Fibroblast of pulmonary artery (primary cell): ENCODE measurements at regions not wholly inside any gene's neighbourhood (a gene's known extent, or its start where the extent isn't known, plus 50 kb on each side); places are given as distances from the start of the nearest gene placed in this dataset.

ENCODE experiments used
- DNase-seq: peaks from one replicate; pipeline ENCODE4 v3.0.0-alpha.2; 2010; ENCODE audit warnings: low read depth
- H3K4me3 ChIP-seq: replicated peaks from 2 replicates; pipeline ENCODE4 v1.5.1; 2011; ENCODE audit warnings: low read depth, mild to moderate bottlenecking, control low read depth, low read length, moderate library complexity
- TF ChIP-seq, protein P1 (sequence below): IDR thresholded peaks from 2 replicates; pipeline ENCODE4 v1.5.1; 2011; ENCODE audit warnings: mild to moderate bottlenecking, control low read depth, low read length, inconsistent platforms; ENCODE audit errors: missing control alignments

GRCh38 chr14:64649383-64649998, 54.7 kb upstream of the PLEKHG3 start:
- TF ChIP-seq, protein P1, sequence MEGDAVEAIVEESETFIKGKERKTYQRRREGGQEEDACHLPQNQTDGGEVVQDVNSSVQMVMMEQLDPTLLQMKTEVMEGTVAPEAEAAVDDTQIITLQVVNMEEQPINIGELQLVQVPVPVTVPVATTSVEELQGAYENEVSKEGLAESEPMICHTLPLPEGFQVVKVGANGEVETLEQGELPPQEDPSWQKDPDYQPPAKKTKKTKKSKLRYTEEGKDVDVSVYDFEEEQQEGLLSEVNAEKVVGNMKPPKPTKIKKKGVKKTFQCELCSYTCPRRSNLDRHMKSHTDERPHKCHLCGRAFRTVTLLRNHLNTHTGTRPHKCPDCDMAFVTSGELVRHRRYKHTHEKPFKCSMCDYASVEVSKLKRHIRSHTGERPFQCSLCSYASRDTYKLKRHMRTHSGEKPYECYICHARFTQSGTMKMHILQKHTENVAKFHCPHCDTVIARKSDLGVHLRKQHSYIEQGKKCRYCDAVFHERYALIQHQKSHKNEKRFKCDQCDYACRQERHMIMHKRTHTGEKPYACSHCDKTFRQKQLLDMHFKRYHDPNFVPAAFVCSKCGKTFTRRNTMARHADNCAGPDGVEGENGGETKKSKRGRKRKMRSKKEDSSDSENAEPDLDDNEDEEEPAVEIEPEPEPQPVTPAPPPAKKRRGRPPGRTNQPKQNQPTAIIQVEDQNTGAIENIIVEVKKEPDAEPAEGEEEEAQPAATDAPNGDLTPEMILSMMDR, result no peak
- no peak overlapping the region for H3K4me3 ChIP-seq
- peak; percentile 73 for DNase-seq

GRCh38 chr14:64653900-64654245, 50.4 kb upstream of the PLEKHG3 start:
- no peak for DNase-seq
- H3K4me3 ChIP-seq, result no peak overlapping the region
- TF ChIP-seq, protein P1, result no peak

DNA sequence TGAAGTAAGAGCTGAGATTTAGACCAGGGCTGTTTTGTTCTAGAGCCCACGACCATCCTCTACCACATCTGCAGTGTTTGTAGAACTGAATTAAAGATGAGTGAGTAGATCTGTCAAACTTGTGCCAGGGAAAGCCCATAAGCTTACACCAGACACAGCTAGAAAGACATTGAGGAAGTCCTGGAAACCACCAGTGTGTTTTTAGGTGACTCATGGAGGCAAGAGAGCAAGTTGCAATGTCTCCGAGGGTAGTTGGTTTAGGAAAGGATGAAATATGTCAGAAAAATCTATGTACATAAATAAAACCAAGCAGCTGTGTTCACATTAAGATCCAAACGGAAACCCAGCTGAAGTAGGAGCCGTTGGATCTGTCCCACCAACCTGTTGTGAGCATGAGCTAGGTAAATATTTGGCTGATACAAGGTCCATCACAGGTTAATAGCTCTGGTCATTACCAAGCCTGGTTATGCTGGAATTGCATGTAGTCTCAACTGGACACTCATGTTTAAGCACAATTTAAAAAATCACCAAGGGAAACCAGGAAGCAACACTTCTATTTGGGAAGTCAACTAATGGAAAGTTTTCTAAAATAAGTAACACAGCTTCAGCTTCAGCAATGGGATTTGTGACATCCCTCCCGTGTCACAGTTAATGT, 49.9 kb upstream of the PLEKHG3 start:
- H3K4me3 ChIP-seq, result no peak overlapping the region
- TF ChIP-seq, protein P1, result no peak
- DNase-seq, result peak; percentile 72
